ENCODE measurements at regions not wholly inside any gene's neighbourhood (a gene's known extent, or its start where the extent isn't known, plus 50 kb on each side); places are given as distances from the start of the nearest gene placed in this dataset.

DNA sequence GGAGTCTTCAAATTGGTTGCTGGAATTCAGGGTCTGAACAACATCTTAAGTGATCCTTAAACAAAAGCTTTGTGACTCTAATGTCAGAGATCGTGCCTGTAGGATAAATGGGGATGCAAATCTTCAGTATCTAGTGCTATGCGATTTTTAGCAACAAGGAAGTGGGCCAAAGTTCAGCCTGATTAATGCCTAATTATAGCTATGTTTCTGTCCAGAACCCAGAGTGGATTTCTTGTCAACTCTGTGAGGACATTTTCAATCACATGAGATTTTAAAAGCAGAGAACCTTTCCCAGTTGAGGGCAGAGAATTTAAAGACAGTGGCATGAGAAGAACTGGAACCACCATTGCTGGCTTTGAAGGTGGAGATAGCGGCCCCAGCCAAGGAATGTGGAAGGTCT is 84.3 kb upstream of the PCDH9 start:
- DNase-seq, result no peak

DNA sequence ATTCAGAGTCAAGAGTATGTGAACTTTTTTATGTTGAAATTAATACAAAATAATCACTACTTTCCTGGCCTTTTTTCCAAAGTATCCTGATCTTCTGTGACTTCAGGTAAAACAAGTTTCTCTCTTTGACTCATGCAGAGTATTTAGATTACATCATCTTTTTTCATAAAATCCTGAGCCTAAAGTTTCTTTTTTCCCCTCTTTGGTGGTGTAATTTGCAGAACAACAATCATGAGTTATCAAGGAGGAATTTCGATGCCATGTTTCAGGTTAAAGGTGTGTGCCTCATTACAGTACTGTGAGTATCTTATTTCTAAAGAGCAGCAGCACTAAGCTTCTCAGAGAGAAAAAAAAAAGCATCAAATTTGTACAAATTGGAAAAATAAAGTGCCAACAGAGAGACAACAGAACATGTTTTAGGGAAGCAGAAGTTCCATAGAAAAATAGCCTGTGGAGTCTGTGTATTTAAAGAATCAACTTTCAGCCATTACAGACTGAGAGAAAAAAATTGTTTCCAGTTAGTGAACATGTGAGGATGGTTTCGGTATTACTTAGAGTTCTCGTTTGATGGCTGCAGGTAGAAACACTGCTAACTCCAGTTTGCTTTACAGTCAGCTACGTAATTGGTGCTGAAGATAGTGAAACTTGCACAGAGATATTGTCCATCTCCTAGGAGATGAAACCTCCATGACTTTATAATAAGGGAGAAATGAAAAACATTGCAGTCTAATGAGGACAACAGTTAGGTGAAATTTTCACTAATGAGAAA is 78.1 kb upstream of the PCDH9 start:
- no peak for DNase-seq

DNA sequence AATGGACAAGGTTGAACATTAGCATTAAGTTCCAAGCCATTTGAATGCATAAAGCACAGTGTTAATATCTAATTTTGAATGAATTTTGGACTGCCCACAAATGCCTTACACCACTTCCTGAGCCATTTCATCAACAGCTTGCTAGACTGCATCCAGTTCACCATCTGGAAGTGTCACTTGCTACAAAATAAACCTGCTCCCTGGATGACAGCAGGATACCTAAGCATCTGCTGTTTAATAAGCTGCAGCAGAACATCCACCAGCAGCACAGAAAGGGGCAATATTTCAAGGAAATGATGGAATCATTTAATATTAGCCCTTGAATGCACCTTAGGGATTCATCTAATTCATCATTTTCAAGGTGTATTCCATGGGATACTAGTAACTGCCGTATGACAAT is 76.6 kb upstream of the PCDH9 start:
- DNase-seq, result no peak

DNA sequence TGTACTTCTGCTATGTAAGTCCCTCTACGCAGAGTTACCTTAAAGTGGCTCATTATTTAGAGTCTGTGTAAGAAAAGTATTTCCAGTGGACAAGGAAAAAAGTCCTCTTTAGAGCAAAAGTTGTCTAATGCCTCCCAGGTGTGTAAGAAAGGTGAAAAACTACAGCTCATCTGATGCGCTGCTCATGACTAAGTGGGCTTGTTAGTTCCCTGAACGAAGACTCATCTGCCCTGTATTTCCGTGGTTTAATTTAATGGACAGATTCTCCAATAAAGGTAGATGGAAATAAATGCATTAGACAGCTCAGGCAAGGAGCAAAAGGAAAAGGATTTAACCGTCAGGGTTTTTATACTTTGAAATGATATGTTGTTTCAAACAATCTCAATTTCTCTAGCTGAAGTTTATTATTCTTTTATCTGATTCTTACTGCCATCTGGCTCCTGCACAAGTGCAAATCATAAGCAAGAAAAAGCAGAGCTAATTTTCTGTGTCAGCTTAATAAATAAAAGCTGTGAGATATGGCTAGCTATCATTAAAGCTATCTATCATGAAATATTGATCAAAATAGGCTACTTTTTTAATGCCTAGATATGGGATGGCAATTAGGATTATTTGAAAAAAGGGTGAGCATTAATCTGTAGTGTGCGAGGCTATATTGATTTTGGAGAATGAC is 73.7 kb upstream of the PCDH9 start:
- no peak for DNase-seq

DNA sequence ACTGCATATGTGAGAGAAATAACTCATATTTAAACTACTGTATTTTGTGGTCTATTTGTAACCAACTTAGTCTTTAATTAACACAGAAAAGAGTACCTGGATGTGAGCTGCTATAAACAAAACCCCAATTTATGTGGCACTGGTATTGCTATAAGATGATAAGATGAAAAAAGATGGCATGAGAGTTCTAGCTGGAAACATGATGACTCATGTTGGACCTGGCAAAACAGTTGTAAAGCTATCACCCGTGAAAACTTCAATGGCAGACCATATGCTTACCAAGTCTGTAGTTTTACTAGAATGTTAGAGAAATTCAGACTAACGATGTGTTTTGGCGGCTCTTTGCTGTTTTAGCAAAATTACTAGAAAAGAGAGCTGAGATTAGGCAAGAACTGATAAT is 69.6 kb upstream of the PCDH9 start:
- peak; percentile 18 for DNase-seq

GRCh38 chr13:67299072-67299635 is 69.0 kb upstream of the PCDH9 start:
- DNase-seq, result peak; percentile 88

DNA sequence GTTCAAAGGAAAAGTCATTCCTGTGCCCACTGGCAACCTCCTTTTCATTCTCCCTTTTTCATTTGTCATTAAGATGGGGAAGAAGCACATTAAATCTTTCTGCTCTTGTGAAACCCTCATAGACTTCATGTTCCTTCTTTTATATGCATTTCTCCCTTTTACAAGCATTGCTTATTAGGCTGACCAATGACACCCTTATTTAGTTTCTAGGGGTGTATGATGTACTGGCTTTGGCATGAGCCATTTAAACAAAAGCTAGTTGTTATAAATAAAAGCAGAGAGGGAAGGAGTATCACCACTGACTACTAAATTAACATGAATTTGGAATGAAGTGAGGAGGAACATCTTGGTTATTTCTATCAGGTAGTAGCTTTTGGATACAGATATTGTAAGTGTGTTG is 68.2 kb upstream of the PCDH9 start:
- no peak for DNase-seq

GRCh38 chr13:67296511-67296910 is 66.4 kb upstream of the PCDH9 start:
- peak; percentile 24 for DNase-seq

GRCh38 chr13:67292886-67293285 is 62.8 kb upstream of the PCDH9 start:
- DNase-seq, result no peak

DNA sequence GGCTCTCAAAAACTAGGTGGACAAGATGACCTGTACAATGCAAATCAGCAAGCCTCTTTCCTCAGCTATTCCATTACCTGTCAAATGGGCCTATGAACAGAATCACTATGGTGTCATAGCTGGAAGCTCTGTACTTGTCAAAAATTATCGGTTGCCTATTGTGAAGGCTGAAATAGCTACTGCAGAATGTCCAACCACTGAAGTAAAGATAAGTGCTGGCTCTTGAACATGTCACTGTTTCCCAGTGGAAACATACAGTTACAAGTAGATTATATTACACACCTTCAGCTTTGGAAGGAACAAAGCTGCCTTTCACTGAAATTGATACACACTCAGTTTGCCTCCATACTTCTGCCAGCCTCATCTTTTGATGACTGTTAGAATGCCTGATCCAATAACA is 55.5 kb upstream of the PCDH9 start:
- DNase-seq, result no peak

GRCh38 chr13:67283637-67284036 is 53.5 kb upstream of the PCDH9 start:
- DNase-seq, result no peak

DNA sequence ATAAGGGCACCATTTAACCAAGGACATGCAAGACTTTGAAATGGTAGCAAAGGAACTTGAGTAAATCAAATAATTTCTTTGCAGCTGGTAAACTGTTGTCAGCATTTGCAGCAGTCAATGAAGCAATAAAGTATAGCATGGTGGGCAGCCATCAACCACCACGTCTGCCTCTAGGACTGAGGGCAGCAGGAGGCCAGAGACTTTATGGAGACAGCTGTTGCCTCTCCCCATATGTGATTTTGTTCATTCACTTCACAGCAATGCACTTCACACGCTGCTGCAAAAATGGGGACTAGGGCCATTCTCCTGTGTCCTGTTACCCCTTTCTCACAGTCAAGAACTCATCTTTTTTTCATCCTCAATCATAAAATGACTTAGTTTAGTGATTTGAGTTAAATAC is 51.3 kb upstream of the PCDH9 start:
- DNase-seq, result no peak
